ENCODE measurements at regions not wholly inside any gene's neighbourhood (a gene's known extent, or its start where the extent isn't known, plus 50 kb on each side); places are given as distances from the start of the nearest gene placed in this dataset.
"Not testable (repeated sequence)": the region's sequence is repeated elsewhere in the genome, so short reads cannot be mapped to it uniquely, and the experiment has no call there.

DNA sequence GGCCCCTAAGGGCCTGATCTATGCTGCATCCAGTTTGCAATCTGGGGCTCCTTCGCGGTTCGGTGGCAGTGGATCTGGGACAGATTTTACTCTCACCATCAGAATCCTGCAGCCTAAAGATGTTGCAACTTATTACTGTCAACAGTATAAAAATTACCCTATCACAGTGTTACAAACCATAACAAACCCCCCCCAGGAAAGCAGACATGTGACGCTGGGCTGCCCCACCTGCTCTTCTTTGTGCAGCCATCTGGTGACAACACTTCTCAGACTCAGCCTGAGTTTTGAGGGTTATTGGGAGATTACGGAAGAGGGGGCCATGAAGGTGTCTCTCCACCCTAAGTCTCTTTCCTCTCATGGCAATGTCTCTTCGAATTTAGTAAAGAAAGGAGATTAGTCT is 1204.2 kb downstream of the RPIA start:
- H3K9me3 Mint-ChIP-seq; H3K4me1 Mint-ChIP-seq; H3K9me3 ChIP-seq (ENCODE audit: control insufficient read depth in 1 of 2, low read length in 2 of 2); H3K4me3 Mint-ChIP-seq; CTCF ChIA-PET (ENCODE audit: partially characterized antibody); H3K4me3 ChIP-seq (ENCODE audit: low read length in 2 of 2); H3K36me3 ChIP-seq (ENCODE audit: insufficient read depth, low read length); H3K27me3 Mint-ChIP-seq; POLR2A ChIA-PET (ENCODE audit: partially characterized antibody); H3K36me3 Mint-ChIP-seq; H3K27me3 ChIP-seq (ENCODE audit: insufficient read depth, low read length); H3K27ac ChIP-seq (ENCODE audit: low read depth, low read length); H3K4me1 ChIP-seq (ENCODE audit: insufficient read depth, low read length); intact Hi-C loops (cut with micrococcal nuclease); H3K27ac Mint-ChIP-seq; DNase-seq: not testable (repeated sequence)

DNA sequence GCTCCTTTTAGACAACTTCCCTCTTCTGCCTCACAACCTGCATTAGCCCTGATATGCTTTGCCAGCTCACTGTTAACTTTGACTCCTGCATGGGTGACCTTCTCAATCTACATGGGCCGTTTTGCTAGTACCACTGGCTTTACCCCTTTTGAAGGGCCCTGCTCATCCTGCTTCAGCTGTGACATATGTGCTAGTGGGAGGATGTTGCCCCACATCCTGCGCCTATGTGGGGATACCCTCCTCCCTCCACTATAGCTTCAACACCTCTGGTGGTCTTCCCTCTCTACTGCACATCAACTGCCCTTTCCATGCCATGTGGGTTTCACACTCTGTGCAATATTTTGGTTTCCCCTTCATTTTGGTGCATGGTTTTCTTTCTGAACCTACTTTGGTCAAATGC is 1235.5 kb downstream of the RPIA start:
- H3K9me3 ChIP-seq (ENCODE audit: control insufficient read depth in 1 of 2, low read length in 2 of 2); H3K27me3 Mint-ChIP-seq; H3K4me1 ChIP-seq (ENCODE audit: insufficient read depth, low read length); H3K36me3 Mint-ChIP-seq; DNase-seq; CTCF ChIA-PET (ENCODE audit: partially characterized antibody); intact Hi-C loops (cut with micrococcal nuclease); H3K27ac ChIP-seq (ENCODE audit: low read depth, low read length); H3K27ac Mint-ChIP-seq; POLR2A ChIA-PET (ENCODE audit: partially characterized antibody); H3K4me3 ChIP-seq (ENCODE audit: low read length in 2 of 2); H3K27me3 ChIP-seq (ENCODE audit: insufficient read depth, low read length); H3K4me1 Mint-ChIP-seq; H3K36me3 ChIP-seq (ENCODE audit: insufficient read depth, low read length); H3K9me3 Mint-ChIP-seq; H3K4me3 Mint-ChIP-seq: not testable (repeated sequence)

DNA sequence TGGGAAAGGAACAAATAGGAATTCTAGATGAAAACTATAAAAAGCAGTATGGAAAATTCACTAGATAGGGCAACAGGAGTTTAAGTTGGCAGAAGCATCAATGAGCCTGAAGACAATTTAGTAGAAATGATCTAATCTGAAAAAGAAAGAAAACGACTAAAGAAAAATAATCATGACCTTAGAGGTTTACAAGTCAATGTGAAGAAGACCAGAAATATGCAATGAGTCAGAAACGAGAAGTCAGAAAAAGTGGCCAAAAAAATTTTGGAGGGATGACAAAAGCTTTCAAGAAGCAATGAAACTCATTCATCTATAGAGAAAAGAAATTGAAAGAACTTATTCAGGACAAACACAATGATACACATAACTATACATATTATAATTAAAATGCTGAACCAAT is 1244.0 kb downstream of the RPIA start:
- H3K36me3 Mint-ChIP-seq; H3K36me3 ChIP-seq (ENCODE audit: insufficient read depth, low read length); H3K4me1 ChIP-seq (ENCODE audit: insufficient read depth, low read length); POLR2A ChIA-PET (ENCODE audit: partially characterized antibody); CTCF ChIA-PET (ENCODE audit: partially characterized antibody); H3K27me3 Mint-ChIP-seq; H3K27ac ChIP-seq (ENCODE audit: low read depth, low read length); intact Hi-C loops (cut with micrococcal nuclease); H3K4me3 ChIP-seq (ENCODE audit: low read length in 2 of 2); H3K27me3 ChIP-seq (ENCODE audit: insufficient read depth, low read length); H3K4me1 Mint-ChIP-seq; DNase-seq; H3K9me3 Mint-ChIP-seq; H3K9me3 ChIP-seq (ENCODE audit: control insufficient read depth in 1 of 2, low read length in 2 of 2); H3K4me3 Mint-ChIP-seq: not testable (repeated sequence)
- peak overlapping the region in 1 of 7 donors; percentile 13 for H3K27ac Mint-ChIP-seq

DNA sequence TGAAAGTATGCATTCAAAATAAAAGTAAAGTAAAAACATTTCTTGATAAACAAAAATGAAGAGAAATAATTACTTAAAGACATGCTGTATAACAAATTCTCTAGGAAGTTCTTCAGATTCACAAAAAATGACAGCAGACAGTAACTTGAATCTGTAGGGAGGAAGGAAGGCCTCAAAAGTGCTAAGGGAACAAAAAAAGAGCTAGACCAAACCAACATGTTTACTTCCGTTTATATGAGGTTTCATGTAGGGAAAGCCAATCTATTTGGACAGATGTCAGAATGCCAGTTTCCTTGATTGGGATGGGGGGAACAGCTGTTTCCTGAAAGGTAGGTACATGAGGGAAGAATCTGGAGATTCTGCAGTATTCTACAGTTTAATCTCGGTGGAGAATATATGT is 1244.5 kb downstream of the RPIA start:
- H3K36me3 ChIP-seq (ENCODE audit: insufficient read depth, low read length); H3K9me3 ChIP-seq (ENCODE audit: control insufficient read depth in 1 of 2, low read length in 2 of 2); H3K4me1 ChIP-seq (ENCODE audit: insufficient read depth, low read length); H3K27ac ChIP-seq (ENCODE audit: low read depth, low read length); CTCF ChIA-PET (ENCODE audit: partially characterized antibody); H3K27me3 Mint-ChIP-seq; H3K9me3 Mint-ChIP-seq; H3K4me3 ChIP-seq (ENCODE audit: low read length in 2 of 2); H3K4me1 Mint-ChIP-seq; H3K36me3 Mint-ChIP-seq; DNase-seq; intact Hi-C loops (cut with micrococcal nuclease); H3K27me3 ChIP-seq (ENCODE audit: insufficient read depth, low read length); H3K27ac Mint-ChIP-seq; H3K4me3 Mint-ChIP-seq; POLR2A ChIA-PET (ENCODE audit: partially characterized antibody): not testable (repeated sequence)

DNA sequence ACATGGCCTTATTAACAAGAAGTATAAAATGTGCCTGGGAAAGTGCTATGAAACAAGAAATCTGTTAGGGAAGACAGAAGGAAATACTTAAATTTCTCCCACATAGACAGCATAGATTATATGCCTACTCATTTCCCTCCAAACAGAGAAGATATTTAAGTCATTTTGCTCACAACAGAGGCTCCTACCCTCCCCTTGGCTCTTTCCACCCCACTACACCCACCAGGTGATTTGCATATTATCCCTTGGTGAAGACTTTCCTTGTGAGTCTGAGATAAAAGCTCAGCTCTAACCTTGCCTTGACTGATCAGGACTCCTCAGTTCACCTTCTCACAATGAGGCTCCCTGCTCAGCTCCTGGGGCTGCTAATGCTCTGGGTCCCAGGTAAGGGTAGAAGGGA is 1245.1 kb downstream of the RPIA start:
- H3K4me1 Mint-ChIP-seq; H3K27me3 Mint-ChIP-seq; H3K4me3 ChIP-seq (ENCODE audit: low read length in 2 of 2); H3K27me3 ChIP-seq (ENCODE audit: insufficient read depth, low read length); H3K9me3 ChIP-seq (ENCODE audit: control insufficient read depth in 1 of 2, low read length in 2 of 2); H3K36me3 ChIP-seq (ENCODE audit: insufficient read depth, low read length); H3K36me3 Mint-ChIP-seq; DNase-seq; H3K4me3 Mint-ChIP-seq; H3K9me3 Mint-ChIP-seq; H3K27ac ChIP-seq (ENCODE audit: low read depth, low read length); POLR2A ChIA-PET (ENCODE audit: partially characterized antibody); intact Hi-C loops (cut with micrococcal nuclease); H3K4me1 ChIP-seq (ENCODE audit: insufficient read depth, low read length); H3K27ac Mint-ChIP-seq; CTCF ChIA-PET (ENCODE audit: partially characterized antibody): not testable (repeated sequence)

GRCh38 chr2:89938756-89939155 is 1247.3 kb downstream of the RPIA start:
- POLR2A ChIA-PET (ENCODE audit: partially characterized antibody); CTCF ChIA-PET (ENCODE audit: partially characterized antibody); H3K4me3 Mint-ChIP-seq; H3K27me3 Mint-ChIP-seq; H3K36me3 Mint-ChIP-seq; H3K36me3 ChIP-seq (ENCODE audit: insufficient read depth, low read length); H3K27ac ChIP-seq (ENCODE audit: low read depth, low read length); H3K4me1 ChIP-seq (ENCODE audit: insufficient read depth, low read length); intact Hi-C loops (cut with micrococcal nuclease); H3K4me1 Mint-ChIP-seq; H3K9me3 Mint-ChIP-seq; DNase-seq; H3K4me3 ChIP-seq (ENCODE audit: low read length in 2 of 2); H3K9me3 ChIP-seq (ENCODE audit: control insufficient read depth in 1 of 2, low read length in 2 of 2); H3K27me3 ChIP-seq (ENCODE audit: insufficient read depth, low read length); H3K27ac Mint-ChIP-seq: not testable (repeated sequence)

DNA sequence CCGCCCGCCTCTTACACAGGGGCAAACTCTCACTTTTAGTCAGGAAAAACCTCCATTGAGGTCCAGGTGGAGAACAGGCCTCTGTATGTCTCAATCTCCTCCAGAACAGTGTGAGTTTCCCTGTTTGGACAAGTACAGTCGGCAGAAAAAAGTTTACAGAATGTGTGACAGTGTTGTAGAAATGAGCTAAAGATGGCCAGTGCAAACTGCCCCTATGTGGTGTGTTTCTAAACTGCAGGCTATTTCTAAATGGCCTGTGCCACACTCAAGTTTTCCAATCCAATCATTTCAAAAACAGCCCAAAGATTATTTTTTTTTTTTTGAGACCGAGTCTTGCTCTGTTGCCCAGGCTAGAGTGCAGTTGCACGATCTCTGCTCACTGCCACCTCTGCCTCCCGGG is 1252.8 kb downstream of the RPIA start:
- H3K27me3 ChIP-seq (ENCODE audit: insufficient read depth, low read length); H3K36me3 Mint-ChIP-seq; CTCF ChIA-PET (ENCODE audit: partially characterized antibody); intact Hi-C loops (cut with micrococcal nuclease); H3K9me3 Mint-ChIP-seq; H3K4me3 ChIP-seq (ENCODE audit: low read length in 2 of 2); POLR2A ChIA-PET (ENCODE audit: partially characterized antibody); H3K27ac ChIP-seq (ENCODE audit: low read depth, low read length); H3K4me1 ChIP-seq (ENCODE audit: insufficient read depth, low read length); H3K9me3 ChIP-seq (ENCODE audit: control insufficient read depth in 1 of 2, low read length in 2 of 2); H3K36me3 ChIP-seq (ENCODE audit: insufficient read depth, low read length); H3K27ac Mint-ChIP-seq; H3K4me3 Mint-ChIP-seq; H3K4me1 Mint-ChIP-seq; H3K27me3 Mint-ChIP-seq; DNase-seq: not testable (repeated sequence)

DNA sequence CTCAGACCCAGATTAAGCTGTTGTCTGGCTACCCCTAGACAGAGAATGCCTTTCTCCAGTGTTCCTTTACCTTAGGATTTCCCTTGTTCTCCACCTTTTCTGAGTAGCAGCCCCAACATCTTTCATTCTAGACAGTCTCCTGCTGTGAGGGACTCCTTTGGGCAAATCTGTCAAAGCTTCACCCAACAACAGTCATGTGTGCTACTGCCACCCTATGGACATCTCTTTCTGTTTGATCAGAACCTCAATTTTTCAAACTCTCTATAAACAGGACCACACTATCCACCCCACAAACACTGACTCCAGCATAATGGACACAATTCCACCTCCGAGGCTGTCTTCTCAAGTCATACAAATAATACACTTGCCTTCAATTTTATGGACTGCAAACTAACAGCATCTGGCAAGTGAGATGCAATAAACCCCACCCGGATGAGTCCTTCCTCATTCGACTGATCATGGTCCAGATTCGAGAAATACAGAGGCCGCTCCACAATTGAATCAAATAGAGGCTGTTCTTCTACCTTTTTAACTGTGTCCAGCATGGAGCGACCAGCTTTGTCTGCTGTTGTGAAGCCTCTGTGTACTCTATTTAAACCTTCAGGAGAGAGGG is 1253.6 kb downstream of the RPIA start:
- POLR2A ChIA-PET (ENCODE audit: partially characterized antibody); H3K36me3 Mint-ChIP-seq: not testable (repeated sequence)

More for the DNA sequence above, 1253.6 kb downstream of the RPIA start:
- H3K4me3 Mint-ChIP-seq; CTCF ChIA-PET (ENCODE audit: partially characterized antibody); H3K4me3 ChIP-seq (ENCODE audit: low read length in 2 of 2); H3K9me3 ChIP-seq (ENCODE audit: control insufficient read depth in 1 of 2, low read length in 2 of 2); DNase-seq; H3K27me3 Mint-ChIP-seq; H3K27me3 ChIP-seq (ENCODE audit: insufficient read depth, low read length); H3K27ac Mint-ChIP-seq; H3K4me1 ChIP-seq (ENCODE audit: insufficient read depth, low read length); H3K36me3 ChIP-seq (ENCODE audit: insufficient read depth, low read length); intact Hi-C loops (cut with micrococcal nuclease); H3K9me3 Mint-ChIP-seq; H3K27ac ChIP-seq (ENCODE audit: low read depth, low read length); H3K4me1 Mint-ChIP-seq: not testable (repeated sequence)

All from CD4-positive, alpha-beta memory T cell (primary cell).